Neural cell (in vitro differentiated cells): ENCODE measurements at regions not wholly inside any gene's neighbourhood (a gene's known extent, or its start where the extent isn't known, plus 50 kb on each side); places are given as distances from the start of the nearest gene placed in this dataset.

Experiments
- CTCF ChIP-seq: fragments of 450-650 bp; IDR thresholded peaks from 2 replicates; pipeline ENCODE4 v1.5.1; 2014; ENCODE audit warnings: antibody characterized with exemption, mild to moderate bottlenecking, moderate library complexity; ENCODE audit not compliant: poor library complexity, severe bottlenecking
- EZH2 ChIP-seq: fragments of 200-600, 300-800 bp; shearing (Covaris generic), sonication (generic); IDR thresholded peaks from 2 replicates; pipeline ENCODE4 v1.6.1; 2014; ENCODE audit warnings: antibody characterized with exemption, low read length, borderline replicate concordance, mild to moderate bottlenecking; ENCODE audit not compliant: insufficient read depth, poor library complexity, severe bottlenecking
- TF ChIP-seq, protein P1 (sequence below): IDR thresholded peaks from 2 replicates; pipeline ENCODE4 v1.6.1; 2012; ENCODE audit warnings: borderline replicate concordance

- TF ChIP-seq CTCF, result no peak
- TF ChIP-seq, protein P1, sequence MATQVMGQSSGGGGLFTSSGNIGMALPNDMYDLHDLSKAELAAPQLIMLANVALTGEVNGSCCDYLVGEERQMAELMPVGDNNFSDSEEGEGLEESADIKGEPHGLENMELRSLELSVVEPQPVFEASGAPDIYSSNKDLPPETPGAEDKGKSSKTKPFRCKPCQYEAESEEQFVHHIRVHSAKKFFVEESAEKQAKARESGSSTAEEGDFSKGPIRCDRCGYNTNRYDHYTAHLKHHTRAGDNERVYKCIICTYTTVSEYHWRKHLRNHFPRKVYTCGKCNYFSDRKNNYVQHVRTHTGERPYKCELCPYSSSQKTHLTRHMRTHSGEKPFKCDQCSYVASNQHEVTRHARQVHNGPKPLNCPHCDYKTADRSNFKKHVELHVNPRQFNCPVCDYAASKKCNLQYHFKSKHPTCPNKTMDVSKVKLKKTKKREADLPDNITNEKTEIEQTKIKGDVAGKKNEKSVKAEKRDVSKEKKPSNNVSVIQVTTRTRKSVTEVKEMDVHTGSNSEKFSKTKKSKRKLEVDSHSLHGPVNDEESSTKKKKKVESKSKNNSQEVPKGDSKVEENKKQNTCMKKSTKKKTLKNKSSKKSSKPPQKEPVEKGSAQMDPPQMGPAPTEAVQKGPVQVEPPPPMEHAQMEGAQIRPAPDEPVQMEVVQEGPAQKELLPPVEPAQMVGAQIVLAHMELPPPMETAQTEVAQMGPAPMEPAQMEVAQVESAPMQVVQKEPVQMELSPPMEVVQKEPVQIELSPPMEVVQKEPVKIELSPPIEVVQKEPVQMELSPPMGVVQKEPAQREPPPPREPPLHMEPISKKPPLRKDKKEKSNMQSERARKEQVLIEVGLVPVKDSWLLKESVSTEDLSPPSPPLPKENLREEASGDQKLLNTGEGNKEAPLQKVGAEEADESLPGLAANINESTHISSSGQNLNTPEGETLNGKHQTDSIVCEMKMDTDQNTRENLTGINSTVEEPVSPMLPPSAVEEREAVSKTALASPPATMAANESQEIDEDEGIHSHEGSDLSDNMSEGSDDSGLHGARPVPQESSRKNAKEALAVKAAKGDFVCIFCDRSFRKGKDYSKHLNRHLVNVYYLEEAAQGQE, result no peak
- TF ChIP-seq EZH2, result no peak
These were observed 1562.0 kb downstream of the REEP3 start for GRCh38 chr10:65083222-65083621.
